Forelimb muscle (tissue), 1 donor: ENCODE measurements at regions not wholly inside any gene's neighbourhood (a gene's known extent, or its start where the extent isn't known, plus 50 kb on each side); places are given as distances from the start of the nearest gene placed in this dataset.
"Not testable (repeated sequence)": the region's sequence is repeated elsewhere in the genome, so short reads cannot be mapped to it uniquely, and the experiment has no call there.

ENCODE experiments used
- DNase-seq: peaks from one replicate; pipeline ENCODE4 v3.0.0-alpha.2; 2013; ENCODE audit warnings: low read depth

DNA sequence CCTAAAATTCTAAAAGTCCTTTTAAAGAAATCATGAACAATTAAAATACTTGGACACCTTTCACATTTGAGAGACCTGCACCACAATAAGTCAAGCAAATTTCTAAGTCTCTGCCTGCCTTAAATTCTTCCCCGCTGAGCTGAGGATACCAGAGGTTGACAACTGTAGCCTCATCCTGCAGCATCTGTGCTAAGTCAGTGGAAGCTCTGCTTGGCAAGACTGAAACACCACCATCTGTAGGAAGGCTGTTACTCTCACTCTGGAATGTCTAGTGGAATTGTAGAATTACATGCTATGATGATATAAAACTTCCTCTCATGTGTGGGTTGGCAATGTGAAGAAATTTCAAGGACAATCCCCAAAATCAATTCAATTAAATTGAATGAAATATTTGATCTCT lies 1756.5 kb downstream of the NCAM2 start:
- DNase-seq: peak; percentile 13

- DNase-seq: no peak
Measured at GRCh38 chr21:22758478-22758877, 1760.3 kb downstream of the NCAM2 start.

GRCh38 chr21:22762463-22762862 lies 1764.3 kb downstream of the NCAM2 start:
- DNase-seq: no peak

DNA sequence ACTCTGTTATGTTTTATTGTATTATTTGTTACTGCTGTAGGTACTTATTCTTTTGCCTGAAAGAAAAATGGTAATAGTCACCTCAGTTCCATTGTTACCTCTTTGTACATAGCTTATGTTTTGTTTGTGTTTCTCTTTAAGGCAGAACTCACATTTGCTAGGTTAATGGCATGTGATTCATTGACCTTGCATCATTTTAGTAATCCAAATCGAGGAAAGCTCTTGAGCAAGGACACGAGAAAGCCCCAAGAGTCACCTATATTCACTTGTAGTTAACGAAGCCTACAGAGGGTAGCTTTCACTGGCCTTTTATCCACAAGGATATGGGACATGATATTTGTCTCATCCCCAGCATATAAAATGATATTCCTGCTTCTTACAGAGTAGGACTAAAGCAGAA lies 1765.2 kb downstream of the NCAM2 start:
- no peak for DNase-seq

- DNase-seq: no peak
Measured at GRCh38 chr21:22764222-22764621, 1766.0 kb downstream of the NCAM2 start.

DNA sequence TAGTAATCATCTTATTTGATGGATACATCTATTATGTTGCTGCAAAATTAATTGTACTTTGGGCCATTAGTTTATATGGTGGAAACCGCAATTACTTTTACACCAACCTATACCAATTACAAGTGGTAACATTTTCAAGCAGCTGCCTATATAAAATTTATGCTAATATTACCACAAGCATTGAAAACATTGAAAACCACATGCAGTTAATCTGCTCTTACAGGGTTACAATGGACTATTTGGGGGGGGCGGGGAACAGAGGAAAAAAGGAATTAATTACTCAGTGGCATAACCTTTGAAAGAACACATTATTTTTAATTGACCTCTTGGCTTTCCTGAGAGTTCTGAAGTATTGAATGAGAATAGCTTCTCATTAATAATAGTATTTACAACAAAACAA lies 1793.2 kb downstream of the NCAM2 start:
- DNase-seq: no peak

GRCh38 chr21:22791986-22792560 lies 1793.9 kb downstream of the NCAM2 start:
- peak; percentile 36 for DNase-seq

GRCh38 chr21:22795091-22795490 lies 1796.9 kb downstream of the NCAM2 start:
- no peak for DNase-seq

- no peak for DNase-seq
Measured at GRCh38 chr21:22795644-22796043, 1797.4 kb downstream of the NCAM2 start.

DNA sequence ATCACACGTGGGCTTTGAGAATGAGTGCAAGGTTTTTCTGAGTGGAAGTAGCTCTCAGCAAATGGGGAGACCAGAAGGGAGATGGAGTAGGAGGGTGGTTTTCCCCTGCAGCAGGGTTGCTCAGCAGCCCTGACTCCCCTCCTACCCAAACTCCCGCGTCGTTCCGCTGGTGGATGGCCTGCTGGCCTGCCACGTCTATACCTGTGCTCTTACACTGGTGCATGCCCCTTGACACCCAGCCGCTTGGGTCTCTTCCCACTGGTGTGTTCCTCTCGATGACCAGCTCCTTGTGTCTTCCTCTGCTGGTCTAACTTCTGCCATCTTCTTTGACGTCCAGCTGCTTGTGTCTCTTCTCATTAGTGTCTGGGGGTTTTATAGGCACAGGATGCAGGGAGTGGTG lies 1797.9 kb downstream of the NCAM2 start:
- DNase-seq: no peak

DNA sequence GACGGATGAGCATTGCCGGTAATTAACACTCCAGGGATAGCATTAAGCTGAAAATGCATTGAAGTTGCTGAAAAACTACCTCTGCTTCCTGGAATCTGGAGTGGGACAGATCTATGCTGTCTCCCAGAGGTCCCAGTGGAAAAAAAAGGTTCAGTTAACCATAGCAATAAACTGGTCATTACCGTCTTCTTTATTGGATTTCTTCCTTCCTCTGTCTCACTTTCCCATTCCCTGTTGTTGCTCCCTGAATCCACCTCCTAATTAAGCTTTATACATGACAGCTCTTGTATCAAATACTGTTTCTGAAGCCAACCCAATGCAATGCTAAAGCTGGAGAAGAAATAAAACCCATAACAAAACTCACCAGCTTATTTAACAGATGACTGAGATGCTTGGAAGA lies 1805.9 kb downstream of the NCAM2 start:
- no peak for DNase-seq

DNA sequence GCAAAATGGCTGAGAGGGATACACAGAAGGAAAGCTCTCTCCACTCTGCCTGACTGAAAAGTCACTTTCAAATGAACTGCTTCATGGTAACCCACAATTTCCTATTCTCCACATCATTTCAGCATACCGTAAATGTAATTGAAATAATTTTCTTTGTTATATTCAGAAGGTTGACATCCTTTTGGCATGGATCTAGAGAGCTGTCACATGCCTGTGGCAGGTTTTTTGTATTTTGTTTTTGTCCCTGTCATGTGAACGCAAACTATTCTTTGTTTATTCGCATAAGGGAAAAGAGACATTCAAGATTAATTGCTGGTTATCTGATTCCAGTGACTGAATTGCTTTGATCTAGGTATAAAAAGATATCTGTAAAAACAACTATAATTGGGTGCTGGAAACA lies 1808.1 kb downstream of the NCAM2 start:
- no peak for DNase-seq

DNA sequence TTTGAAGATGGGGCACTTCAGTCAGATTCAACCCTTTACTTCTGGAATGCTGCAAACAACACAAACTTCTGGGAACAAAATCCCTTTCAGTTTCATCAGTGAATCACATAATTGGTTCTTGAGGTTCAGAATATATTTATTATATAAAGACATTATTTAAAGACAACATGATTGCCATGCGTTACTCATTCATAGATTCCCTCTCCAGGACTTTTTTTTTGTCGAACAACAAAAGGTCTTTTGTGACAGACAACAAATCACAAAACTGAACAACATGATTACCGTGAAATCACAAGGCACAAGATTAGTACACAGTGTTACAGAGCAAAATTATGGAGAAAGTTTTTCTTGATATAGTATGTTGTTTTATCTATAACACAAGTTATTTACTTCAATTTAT lies 1815.0 kb downstream of the NCAM2 start:
- DNase-seq: no peak

DNA sequence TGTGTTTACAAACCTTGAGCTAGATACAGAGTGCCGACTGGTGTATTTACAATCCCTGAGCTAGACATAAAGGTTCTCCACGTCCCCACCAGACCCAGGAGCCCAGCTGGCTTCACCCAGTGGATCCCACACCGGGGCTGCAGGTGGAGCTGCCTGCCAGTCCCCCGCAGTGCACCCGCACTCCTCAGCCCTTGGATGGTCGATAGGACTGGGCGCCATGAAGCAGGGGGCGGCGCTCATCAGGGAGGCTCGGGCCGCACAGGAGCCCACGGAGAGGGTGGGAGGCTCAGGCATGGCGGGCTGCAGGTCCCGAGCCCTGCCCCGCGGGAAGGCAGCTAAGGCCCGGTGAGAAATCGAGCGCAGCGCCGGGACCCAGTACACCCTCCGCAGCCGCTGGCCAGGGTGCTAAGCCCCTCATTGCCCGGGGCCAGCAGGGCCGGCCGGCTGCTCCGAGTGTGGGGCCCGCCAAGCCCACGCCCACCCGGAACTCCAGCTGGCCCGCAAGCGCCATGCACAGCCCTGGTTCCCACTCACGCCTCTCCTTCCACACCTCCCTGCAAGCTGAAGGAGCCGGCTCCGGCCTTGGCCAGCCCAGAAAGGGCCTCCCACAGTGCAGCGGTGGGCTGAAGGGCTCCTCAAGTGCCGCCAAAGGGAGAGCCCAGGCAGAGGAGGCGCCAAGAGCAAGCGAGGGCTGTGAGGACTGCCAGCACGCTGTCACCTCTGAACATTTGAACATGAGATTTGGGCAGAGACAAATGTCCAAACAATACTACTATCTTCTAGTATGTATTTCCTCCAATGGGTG lies 1820.7 kb downstream of the NCAM2 start:
- not testable (repeated sequence) for DNase-seq

DNA sequence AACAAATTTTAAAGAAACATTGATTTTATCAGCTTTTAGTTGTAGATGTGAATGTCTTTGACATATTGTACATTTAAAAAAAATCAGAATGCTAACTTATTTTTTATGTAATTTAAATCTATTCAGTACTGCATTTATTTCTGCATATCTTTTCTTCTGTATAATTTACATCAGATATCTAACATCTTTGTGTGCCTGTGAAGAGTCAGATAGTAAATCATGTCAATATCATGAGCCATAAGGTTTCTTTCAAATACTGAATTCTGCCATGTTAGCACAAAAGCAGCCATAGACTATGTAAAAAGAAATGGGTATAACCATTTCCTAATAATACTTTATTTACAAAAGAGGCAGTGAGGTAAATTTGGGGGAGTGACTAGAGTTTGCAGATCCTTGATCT lies 1829.2 kb downstream of the NCAM2 start:
- no peak for DNase-seq

- no peak for DNase-seq
Measured at GRCh38 chr21:22842875-22843274, 1844.7 kb downstream of the NCAM2 start.

DNA sequence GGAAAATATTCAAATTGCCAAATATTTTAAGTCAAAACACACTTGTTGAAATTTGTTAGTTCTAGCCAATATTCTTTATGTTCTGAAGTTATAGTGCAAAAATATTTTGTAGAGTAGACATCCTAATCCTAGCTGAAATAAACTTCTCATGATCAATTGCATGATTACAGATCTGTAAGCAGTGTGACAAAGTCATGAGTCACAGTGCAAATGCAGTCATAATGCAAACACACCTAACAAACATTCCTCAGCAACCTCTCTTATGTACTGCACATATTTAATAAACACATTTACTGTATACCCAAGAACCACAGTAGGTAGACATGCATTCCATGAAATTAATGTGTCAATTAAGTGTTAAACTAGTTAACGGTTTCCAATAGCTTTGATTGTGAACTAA lies 1857.4 kb downstream of the NCAM2 start:
- DNase-seq: no peak

- no peak for DNase-seq
Measured at GRCh38 chr21:22871692-22872091, 1873.5 kb downstream of the NCAM2 start.

DNA sequence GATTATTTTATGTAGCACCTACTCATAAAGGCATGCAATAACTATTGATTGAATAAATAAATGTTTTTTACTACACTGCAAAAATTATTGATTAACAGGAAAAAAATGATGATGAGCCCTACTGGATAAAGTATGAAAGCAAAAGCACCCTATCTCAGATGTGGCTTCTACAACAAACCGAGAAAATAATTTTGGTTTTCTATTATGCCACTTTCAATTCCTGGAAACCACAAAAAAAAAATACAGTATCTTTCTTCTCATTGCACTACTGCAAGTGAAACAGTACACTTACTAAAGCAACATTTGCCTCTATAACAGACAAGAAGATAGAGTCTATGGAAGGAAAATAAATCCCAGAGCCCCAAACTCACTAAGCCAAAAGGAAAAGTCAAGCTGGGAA lies 1882.4 kb downstream of the NCAM2 start:
- DNase-seq: no peak

DNA sequence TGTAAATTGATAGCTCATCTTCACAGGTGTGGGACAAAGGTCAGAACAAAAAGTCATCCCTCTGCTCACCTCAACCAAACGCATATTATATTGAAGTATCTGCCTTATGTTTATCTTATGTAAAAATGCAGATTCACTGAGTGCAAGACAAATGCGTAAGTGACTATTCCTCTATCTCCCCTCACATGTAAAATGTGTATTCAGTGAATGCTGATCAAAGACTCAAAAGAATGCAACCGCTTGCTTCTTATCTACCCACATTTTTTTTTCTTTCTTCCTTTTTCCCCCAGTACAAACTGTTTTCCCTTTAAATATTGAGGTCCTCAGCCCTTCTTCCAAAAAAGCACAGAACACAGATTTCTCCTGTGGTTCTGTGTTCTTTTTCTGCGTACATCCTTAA lies 1882.9 kb downstream of the NCAM2 start:
- no peak for DNase-seq

DNA sequence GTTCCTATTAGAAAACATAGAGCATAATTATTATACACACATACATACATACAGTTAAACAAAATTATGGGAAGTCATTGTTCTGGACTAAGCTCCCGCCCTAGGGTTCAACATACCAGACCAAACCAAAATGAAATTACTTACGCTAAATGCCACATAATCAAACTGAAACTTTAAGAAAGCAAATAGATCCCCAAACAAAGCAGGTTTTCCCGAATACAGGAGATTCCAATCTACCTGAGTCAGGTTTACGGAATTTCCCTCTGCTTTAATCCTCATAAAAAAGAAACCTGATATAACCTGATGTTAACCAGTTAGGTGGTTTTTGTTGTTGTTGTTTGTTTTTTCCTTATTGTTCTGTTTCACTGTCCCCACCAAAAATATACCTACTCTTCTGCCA lies 1886.9 kb downstream of the NCAM2 start:
- DNase-seq: no peak

DNA sequence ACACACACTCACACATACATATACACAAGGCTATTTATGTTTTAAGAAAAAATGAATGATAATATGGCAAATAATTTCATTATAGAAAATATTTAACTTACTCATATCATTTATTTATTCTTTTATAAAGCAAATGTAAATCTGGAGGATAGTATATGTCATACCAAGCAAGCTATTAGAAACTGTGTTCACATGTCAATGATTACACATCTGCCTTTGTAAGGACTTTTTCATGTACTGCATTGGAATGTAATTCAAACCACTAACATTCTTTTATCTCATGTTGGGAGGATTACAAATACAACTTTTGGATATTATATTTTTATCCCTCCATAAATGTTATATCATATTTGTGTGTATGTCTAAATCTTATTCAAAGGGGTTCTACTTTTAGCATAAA lies 1887.4 kb downstream of the NCAM2 start:
- no peak for DNase-seq

GRCh38 chr21:22889445-22889844 lies 1891.2 kb downstream of the NCAM2 start:
- no peak for DNase-seq

DNA sequence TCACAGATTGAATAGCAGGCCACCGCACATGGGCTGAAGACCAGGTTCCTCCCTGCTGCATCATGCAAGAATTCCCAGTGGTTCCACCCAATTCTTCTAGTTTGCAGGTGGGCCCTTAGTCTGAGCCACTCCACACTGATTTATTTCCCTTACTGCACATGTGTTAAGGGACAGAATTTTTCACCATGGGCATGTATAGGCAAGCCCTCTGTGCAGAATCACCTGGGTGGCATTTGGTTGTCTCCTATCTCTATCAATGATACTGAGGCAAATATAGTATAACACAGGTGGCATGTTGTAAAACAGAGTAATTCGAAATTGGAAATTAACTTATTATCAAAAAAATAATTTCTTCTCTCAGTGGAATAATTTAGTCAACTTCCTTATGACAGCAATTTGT lies 1892.4 kb downstream of the NCAM2 start:
- DNase-seq: no peak
